ENCODE measurements at regions not wholly inside any gene's neighbourhood (a gene's known extent, or its start where the extent isn't known, plus 50 kb on each side); places are given as distances from the start of the nearest gene placed in this dataset.

- no peak for DNase-seq
- H3K4me3 Mint-ChIP-seq = no peak overlapping the region
- ChIA-PET POLR2A (no interaction called here), CTCF (no interaction called here)
- no peaks in the 10 kb centered on the region for H3K36me3 Mint-ChIP-seq (ENCODE audit: low read depth)
- no peaks in the 10 kb centered on the region for H3K4me1 Mint-ChIP-seq
- H3K27me3 Mint-ChIP-seq = no peaks in the 10 kb centered on the region
- no peak overlapping the region for H3K27ac Mint-ChIP-seq
- H3K9me3 Mint-ChIP-seq = no peaks in the 10 kb centered on the region
Measured at GRCh38 chrX:125378205-125378604, 58.5 kb downstream of the TEX13C start.

GRCh38 chrX:125378770-125379169, 59.1 kb downstream of the TEX13C start:
- Mint-ChIP-seq H3K27ac (no peak overlapping the region), H3K36me3 (ENCODE audit: low read depth) (no peaks in the 10 kb centered on the region), H3K4me3 (no peak overlapping the region), H3K27me3 (no peaks in the 10 kb centered on the region), H3K4me1 (no peaks in the 10 kb centered on the region), H3K9me3 (no peaks in the 10 kb centered on the region)
- no peak for DNase-seq
- POLR2A ChIA-PET = no interaction called here
- CTCF ChIA-PET = no interaction called here

- H3K9me3 Mint-ChIP-seq = no peaks in the 10 kb centered on the region
- no peaks in the 10 kb centered on the region for H3K4me1 Mint-ChIP-seq
- H3K27me3 Mint-ChIP-seq = no peaks in the 10 kb centered on the region
- H3K36me3 Mint-ChIP-seq (ENCODE audit: low read depth) = no peaks in the 10 kb centered on the region
- ChIA-PET POLR2A (no interaction called here), CTCF (no interaction called here)
- DNase-seq = no peak
- no peak overlapping the region for H3K27ac Mint-ChIP-seq
- H3K4me3 Mint-ChIP-seq = no peak overlapping the region
Measured at GRCh38 chrX:125382148-125382628, 62.5 kb downstream of the TEX13C start.

GRCh38 chrX:125382889-125383288, 63.2 kb downstream of the TEX13C start:
- no peaks in the 10 kb centered on the region for H3K36me3 Mint-ChIP-seq (ENCODE audit: low read depth)
- no peak overlapping the region for H3K27ac Mint-ChIP-seq
- no peak overlapping the region for H3K4me3 Mint-ChIP-seq
- no peaks in the 10 kb centered on the region for H3K27me3 Mint-ChIP-seq
- no peaks in the 10 kb centered on the region for H3K4me1 Mint-ChIP-seq
- POLR2A ChIA-PET = no interaction called here
- no peaks in the 10 kb centered on the region for H3K9me3 Mint-ChIP-seq
- no peak for DNase-seq
- CTCF ChIA-PET = no interaction called here

- DNase-seq = no peak
- no peaks in the 10 kb centered on the region for H3K27me3 Mint-ChIP-seq
Measured at GRCh38 chrX:125384867-125385266, 65.2 kb downstream of the TEX13C start.

GRCh38 chrX:125387945-125388344, 68.3 kb downstream of the TEX13C start:
- Mint-ChIP-seq H3K27ac (no peak overlapping the region), H3K27me3 (no peaks in the 10 kb centered on the region), H3K9me3 (no peaks in the 10 kb centered on the region), H3K4me1 (no peaks in the 10 kb centered on the region), H3K36me3 (ENCODE audit: low read depth) (no peaks in the 10 kb centered on the region), H3K4me3 (no peak overlapping the region)
- DNase-seq = no peak
- ChIA-PET CTCF (no interaction called here), POLR2A (no interaction called here)

More at GRCh38 chrX:125384867-125385266, 65.2 kb downstream of the TEX13C start:
- H3K4me3 Mint-ChIP-seq = no peak overlapping the region
- CTCF ChIA-PET = no interaction called here
- no peaks in the 10 kb centered on the region for H3K4me1 Mint-ChIP-seq
- no peaks in the 10 kb centered on the region for H3K36me3 Mint-ChIP-seq (ENCODE audit: low read depth)
- POLR2A ChIA-PET = no interaction called here
- H3K9me3 Mint-ChIP-seq = no peaks in the 10 kb centered on the region
- H3K27ac Mint-ChIP-seq = no peak overlapping the region

GRCh38 chrX:125394449-125394848, 74.8 kb downstream of the TEX13C start:
- no peak overlapping the region for H3K27ac Mint-ChIP-seq
- H3K27me3 Mint-ChIP-seq = no peaks in the 10 kb centered on the region
- no peak for DNase-seq
- ChIA-PET POLR2A (no interaction called here), CTCF (no interaction called here)
- no peaks in the 10 kb centered on the region for H3K4me1 Mint-ChIP-seq
- no peaks in the 10 kb centered on the region for H3K9me3 Mint-ChIP-seq
- H3K36me3 Mint-ChIP-seq (ENCODE audit: low read depth) = no peaks in the 10 kb centered on the region
- H3K4me3 Mint-ChIP-seq = no peak overlapping the region

- Mint-ChIP-seq H3K4me1 (no peaks in the 10 kb centered on the region), H3K4me3 (no peak overlapping the region), H3K9me3 (no peaks in the 10 kb centered on the region), H3K27me3 (no peaks in the 10 kb centered on the region), H3K36me3 (ENCODE audit: low read depth) (no peaks in the 10 kb centered on the region), H3K27ac (no peak overlapping the region)
- CTCF ChIA-PET = no interaction called here
- POLR2A ChIA-PET = no interaction called here
- no peak for DNase-seq
Measured at GRCh38 chrX:125395626-125396025, 76.0 kb downstream of the TEX13C start.

- Mint-ChIP-seq H3K4me3 (no peak overlapping the region), H3K27me3 (no peaks in the 10 kb centered on the region), H3K9me3 (no peaks in the 10 kb centered on the region), H3K36me3 (ENCODE audit: low read depth) (no peaks in the 10 kb centered on the region), H3K27ac (no peak overlapping the region), H3K4me1 (no peaks in the 10 kb centered on the region)
- CTCF ChIA-PET = no interaction called here
- POLR2A ChIA-PET = no interaction called here
- no peak for DNase-seq
Measured at GRCh38 chrX:125398959-125399440, 79.3 kb downstream of the TEX13C start.

- Mint-ChIP-seq H3K9me3 (no peaks in the 10 kb centered on the region), H3K4me1 (no peaks in the 10 kb centered on the region), H3K27ac (no peak overlapping the region), H3K27me3 (no peaks in the 10 kb centered on the region), H3K4me3 (no peak overlapping the region), H3K36me3 (ENCODE audit: low read depth) (no peaks in the 10 kb centered on the region)
- POLR2A ChIA-PET = no interaction called here
- CTCF ChIA-PET = no interaction called here
- DNase-seq = no peak
Measured at GRCh38 chrX:125402807-125403206, 83.1 kb downstream of the TEX13C start.

GRCh38 chrX:125404667-125405160, 85.0 kb downstream of the TEX13C start:
- Mint-ChIP-seq H3K4me1 (no peaks in the 10 kb centered on the region), H3K36me3 (ENCODE audit: low read depth) (no peaks in the 10 kb centered on the region), H3K27me3 (no peaks in the 10 kb centered on the region), H3K9me3 (no peaks in the 10 kb centered on the region), H3K4me3 (no peak overlapping the region), H3K27ac (no peak overlapping the region)
- CTCF ChIA-PET = no interaction called here
- POLR2A ChIA-PET = no interaction called here
- no peak for DNase-seq

GRCh38 chrX:125405339-125405738, 85.7 kb downstream of the TEX13C start:
- no peaks in the 10 kb centered on the region for H3K27me3 Mint-ChIP-seq
- no peak overlapping the region for H3K4me3 Mint-ChIP-seq
- DNase-seq = no peak
- H3K36me3 Mint-ChIP-seq (ENCODE audit: low read depth) = no peaks in the 10 kb centered on the region
- H3K9me3 Mint-ChIP-seq = no peaks in the 10 kb centered on the region
- H3K27ac Mint-ChIP-seq = no peak overlapping the region
- ChIA-PET POLR2A (no interaction called here), CTCF (interaction anchor here (1.0 kb wide), 1 partner anchor 409 kb away, joined by 3 read pairs; no protein-coding TSS in a partner anchor)
- H3K4me1 Mint-ChIP-seq = no peaks in the 10 kb centered on the region

GRCh38 chrX:125407314-125407713, 87.6 kb downstream of the TEX13C start:
- CTCF ChIA-PET = no interaction called here
- POLR2A ChIA-PET = no interaction called here
- no peak for DNase-seq
- Mint-ChIP-seq H3K36me3 (ENCODE audit: low read depth) (no peaks in the 10 kb centered on the region), H3K27ac (no peak overlapping the region), H3K4me3 (no peak overlapping the region), H3K4me1 (no peaks in the 10 kb centered on the region), H3K9me3 (no peaks in the 10 kb centered on the region), H3K27me3 (no peaks in the 10 kb centered on the region)

GRCh38 chrX:125420809-125421208, 101.1 kb downstream of the TEX13C start:
- no peaks in the 10 kb centered on the region for H3K4me1 Mint-ChIP-seq
- no peaks in the 10 kb centered on the region for H3K27me3 Mint-ChIP-seq
- ChIA-PET CTCF (no interaction called here), POLR2A (no interaction called here)
- no peaks in the 10 kb centered on the region for H3K9me3 Mint-ChIP-seq
- no peaks in the 10 kb centered on the region for H3K36me3 Mint-ChIP-seq (ENCODE audit: low read depth)
- DNase-seq = no peak
- no peak overlapping the region for H3K27ac Mint-ChIP-seq
- no peak overlapping the region for H3K4me3 Mint-ChIP-seq
